Epidermal melanocyte (primary cell): ENCODE measurements at regions not wholly inside any gene's neighbourhood (a gene's known extent, or its start where the extent isn't known, plus 50 kb on each side); places are given as distances from the start of the nearest gene placed in this dataset.
"Not testable (repeated sequence)": the region's sequence is repeated elsewhere in the genome, so short reads cannot be mapped to it uniquely, and the experiment has no call there.

Experiments used
- DNase-seq: peaks from one replicate; pipeline ENCODE4 v3.0.0; 2011; ENCODE audit warnings: low spot score; ENCODE audit not compliant: insufficient read length

DNA sequence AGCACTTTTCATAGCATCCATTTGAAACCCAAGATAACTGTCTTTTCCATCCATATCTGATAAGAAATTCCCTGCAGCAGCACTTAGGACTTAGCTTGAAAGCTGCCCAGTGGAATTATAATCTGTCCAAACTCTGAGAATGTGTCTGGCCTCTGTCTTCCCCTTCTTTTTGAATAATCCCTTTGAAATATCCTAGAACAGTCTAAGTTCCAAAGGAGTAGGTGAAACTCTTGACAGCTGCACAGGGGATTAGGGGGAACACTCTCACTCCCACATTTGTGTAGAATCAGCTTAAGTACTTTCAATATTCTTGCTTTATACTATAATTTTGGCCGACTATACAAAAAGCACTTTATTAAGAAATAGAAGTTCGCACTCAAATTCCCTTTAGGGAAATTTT is 157.7 kb downstream of the PAPSS1 start:
- no peak for DNase-seq

DNA sequence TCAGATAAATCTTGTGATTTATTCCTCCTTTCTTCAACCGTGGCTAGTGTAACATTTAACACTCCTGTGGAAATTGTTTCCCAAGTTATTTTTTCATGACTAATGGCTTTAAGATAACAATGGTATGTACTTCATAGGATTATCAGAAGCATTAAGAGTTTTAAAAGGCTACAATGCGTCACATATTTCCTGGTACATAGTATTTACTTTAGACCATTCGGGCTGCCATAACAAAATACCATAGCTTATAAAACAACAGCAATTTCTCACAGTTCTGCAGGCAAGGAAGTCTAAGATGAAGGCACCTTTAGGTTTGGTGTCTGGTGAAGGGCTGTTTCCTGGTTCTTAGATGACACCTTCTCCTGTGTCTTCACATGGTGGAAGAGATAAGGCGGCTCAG is 158.6 kb downstream of the PAPSS1 start:
- DNase-seq = no peak

DNA sequence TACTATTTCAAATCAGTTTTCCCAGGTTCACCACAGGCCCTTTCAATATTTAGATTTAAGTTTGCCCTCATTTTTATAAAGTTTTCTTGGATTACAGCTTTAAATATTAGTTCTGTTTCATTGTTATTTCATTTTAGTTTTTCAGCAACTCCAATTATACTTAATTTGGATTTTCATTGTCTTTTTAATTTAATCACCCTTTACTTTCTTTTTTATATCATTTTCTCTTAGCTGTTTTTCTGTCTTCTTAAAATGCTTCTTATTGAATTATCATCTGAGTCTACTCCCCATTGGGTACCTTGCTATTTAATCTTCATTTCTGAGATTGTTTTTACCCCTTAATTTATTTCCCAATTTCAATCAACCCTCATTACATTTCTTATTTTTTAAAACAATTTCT is 160.4 kb downstream of the PAPSS1 start:
- no peak for DNase-seq

DNA sequence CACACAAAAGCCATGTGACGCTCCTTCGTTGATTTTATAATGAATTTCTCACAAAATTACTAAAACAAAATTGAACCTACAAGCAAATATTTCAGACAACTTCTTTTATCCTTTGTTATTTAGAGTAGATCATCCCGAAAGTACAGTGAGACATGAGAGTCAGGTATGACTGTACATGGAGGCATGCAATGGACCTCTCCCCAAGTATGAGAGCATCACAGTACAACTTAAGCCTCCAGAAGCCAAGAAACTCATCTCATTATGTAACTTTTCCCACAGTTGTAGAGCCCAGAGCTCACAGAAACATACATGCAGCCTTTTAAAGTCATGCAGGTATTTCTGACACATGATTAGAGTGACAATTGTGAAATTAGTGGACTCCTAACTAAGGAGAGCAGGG is 167.7 kb downstream of the PAPSS1 start:
- no peak for DNase-seq

DNA sequence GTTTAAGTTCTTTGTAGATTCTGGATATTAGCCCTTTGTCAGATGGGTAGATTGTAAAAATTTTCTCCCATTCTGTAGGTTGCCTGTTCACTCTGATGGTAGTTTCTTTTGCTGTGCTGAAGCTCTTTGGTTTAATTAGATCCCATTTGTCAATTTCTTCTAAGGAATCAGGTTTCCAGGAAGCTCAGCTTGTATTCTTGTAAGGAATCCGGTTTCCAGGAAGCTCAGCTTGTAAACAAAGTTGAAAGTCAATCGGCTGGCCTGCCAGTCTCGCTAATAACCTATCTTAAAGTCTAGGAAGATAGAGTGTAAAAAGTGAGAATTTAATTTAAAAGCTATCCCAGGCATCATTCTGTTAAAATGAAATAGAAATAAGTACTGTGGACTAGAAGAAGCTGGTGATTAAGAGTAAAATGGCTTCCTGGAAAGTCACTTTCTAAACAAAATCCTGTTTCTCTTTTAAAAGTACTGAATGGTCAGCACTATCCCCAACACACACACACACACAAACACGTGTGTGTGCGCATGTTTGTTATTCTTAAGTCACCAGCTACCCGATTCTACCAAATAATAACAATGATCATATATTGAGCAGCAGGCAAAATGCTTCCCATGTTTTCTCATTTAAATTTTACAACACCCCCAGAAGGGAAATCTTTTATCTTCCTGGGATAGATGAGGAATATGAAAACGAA is 171.7 kb downstream of the PAPSS1 start:
- DNase-seq = no peak

DNA sequence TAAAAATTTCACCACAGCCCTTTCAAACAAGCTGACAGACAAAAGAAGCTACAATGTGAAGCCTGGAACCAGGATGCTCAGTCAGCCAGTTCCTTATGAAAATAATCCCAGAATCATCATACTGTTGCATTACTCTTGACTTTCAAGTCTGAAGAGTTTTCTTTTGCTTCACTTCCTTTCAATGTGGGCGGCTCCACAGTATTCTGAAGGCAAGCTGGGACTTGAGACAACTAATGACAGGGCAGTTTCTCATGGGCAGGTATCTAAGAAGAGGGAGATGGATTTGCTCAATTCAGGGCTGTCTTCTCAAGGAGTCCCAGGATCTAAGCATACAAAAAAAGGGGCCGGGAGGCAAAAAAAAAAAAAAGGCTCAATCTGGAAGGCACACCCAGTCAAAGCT is 173.4 kb downstream of the PAPSS1 start:
- DNase-seq = no peak

DNA sequence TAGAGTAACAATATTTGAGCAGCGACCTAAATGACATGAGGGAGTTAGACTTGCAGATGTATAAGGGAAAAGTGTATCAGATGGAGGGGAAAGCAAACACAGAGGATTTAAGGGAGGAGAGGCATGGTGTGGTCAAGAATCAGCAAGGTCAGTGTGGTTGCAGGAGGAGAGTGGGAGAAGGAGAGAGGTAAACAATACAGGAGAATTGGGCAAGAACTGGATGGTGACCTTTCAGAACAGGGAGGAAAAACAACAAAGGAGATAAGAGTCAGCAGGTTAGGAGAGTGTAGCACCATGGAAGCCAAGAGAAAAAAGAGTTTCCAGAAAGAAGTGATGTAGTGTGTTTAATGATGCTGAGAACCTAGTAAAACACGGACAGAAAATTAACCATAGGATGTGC is 178.5 kb downstream of the PAPSS1 start:
- no peak for DNase-seq

DNA sequence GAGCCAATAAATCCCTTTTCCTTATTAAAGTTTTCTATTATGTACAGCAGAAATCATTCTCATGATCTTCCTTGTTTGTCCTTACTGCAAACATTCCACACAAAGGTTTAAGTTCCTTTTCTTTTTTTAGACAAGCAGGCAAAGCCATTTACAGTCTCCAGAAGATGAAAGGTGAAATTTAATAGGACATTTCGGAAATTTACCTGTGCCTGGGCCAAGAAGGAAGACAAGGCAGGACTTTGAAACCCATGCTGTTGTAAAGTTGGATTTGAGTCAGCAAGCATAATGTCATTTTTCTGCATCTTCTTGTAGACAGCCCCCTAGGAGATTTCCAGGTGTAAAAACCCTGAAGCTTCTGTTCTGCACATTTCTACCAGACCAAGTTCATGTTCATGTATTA is 188.1 kb downstream of the PAPSS1 start:
- no peak for DNase-seq

DNA sequence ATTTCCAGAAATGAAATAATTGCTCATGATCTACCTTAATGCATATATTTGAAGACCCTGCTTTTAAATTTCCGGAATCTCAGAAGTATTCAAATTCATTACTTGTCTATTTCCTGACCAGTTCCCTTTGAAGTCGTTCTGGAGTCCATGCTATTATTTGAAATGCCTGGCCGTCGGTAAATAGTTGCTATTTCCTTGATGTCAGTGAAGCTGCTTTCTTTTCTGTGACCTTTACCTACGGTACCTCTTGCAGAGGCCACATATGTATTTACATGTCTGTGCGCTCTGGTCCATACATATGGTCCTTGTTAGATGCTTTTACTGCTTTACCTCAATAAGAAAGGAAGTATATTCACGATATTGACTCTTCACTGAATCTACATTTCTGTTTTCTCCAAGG is 199.7 kb downstream of the PAPSS1 start:
- DNase-seq = no peak

DNA sequence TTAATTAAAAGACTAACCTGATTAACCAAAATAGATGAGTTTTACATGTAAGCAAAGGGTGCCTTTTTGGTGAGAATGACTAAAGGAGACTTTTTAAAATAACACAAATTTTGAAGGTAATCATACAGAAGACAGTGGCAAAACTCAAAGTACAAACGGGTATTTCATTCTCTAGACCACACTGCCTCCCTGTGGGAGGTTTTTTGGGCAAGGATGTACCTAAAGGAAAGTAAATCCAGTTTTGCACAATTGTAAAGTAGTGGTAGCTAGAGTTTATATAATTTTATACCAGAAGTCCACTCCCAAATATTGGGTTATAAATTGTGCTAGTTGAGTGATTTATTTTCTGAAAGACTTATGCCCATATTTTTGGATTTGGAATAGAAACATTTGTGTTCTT is 201.0 kb downstream of the PAPSS1 start:
- peak; percentile 18 for DNase-seq

DNA sequence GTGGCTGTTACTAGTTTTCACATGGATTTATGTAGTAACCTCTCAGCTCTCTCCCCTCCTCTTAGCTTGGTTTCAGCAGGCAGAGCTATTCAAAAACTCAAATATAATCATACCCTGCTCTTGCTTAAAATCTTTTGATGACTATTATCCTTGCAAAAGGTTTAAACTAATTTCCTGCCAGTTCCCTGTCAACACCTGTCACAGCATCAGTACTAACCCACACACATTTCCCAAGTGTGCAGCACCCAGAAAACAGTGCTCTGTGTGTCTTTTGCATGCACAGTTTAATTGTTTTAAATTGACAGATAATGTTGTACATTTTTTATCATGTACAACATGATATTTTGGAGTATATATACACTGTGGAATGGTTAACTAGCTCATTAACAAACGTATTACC is 202.0 kb downstream of the PAPSS1 start:
- no peak for DNase-seq

DNA sequence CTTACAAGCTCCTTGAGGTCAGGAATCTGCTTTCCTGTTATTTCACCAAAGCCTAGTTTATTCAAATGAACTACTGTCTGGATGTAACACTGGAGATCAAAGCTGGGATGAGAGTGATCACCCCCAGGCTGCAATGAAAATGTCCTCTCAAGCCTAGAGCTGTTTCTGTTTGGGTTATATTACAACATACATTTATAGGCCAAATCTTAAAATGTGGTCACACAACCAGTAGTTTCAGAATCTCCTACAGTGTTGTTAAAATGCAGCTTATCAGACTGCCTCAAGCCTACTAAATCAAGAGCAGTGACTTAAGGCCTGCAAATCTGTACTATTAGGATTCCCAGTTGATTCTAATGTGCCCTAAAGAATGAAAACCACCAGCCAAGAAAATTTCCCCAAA is 207.5 kb downstream of the PAPSS1 start:
- DNase-seq = no peak

DNA sequence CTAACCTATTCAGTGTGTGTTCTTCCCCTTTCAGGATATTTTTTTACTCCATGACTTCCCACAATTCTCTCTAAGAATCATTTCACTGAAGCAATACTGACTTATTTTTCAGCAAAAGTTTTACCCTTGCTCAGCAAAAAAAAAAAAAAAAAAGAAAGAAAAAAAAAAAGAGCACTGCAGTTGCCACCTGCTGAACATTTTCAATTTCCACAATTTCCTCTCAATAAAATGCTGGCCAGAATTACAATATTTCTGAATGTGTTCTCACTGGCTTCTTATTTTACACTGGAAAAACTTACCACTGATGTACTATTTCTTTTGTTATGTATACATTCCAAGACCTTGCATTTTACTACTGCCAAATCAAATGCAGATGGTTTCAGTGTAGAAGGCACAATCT is 210.4 kb downstream of the PAPSS1 start:
- no peak for DNase-seq

DNA sequence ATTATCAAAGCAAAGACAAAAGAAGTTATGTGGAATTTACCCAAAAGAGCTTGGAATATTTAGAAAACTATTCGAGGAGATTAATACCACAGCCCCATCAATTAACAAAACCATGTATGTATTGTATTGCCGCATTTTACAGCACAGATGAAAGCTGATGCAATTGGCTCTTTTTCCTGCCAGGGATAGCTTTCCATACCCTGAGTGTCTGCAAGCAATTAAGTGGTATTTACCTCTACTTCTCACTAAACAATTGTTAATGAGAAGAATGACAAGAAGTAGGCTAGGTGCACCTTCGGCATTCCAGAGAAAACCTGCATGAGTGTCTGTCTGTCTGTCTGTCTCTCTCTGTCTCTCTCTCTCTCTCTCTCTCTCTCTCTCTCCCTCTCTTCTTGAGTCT is 219.5 kb downstream of the PAPSS1 start:
- no peak for DNase-seq

DNA sequence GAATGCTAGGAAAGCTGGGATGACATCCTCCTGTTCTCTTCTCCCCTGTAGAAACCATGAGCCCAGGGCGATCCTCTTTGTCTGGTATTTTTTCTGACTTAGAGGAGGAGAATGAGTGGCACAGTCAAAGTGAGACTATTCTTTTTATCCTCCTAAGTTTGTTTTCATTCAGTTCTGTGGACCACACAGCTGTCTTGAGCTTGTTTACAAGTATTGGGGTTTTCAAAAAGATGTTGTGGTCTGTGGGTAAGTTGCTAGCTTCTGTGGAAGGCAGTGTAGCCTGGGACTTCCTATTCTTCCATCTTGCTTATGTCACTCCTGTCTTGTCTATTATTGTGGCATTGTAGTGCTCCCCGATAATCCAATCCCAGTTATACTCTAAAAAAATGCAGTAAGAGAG is 223.0 kb downstream of the PAPSS1 start:
- no peak for DNase-seq

DNA sequence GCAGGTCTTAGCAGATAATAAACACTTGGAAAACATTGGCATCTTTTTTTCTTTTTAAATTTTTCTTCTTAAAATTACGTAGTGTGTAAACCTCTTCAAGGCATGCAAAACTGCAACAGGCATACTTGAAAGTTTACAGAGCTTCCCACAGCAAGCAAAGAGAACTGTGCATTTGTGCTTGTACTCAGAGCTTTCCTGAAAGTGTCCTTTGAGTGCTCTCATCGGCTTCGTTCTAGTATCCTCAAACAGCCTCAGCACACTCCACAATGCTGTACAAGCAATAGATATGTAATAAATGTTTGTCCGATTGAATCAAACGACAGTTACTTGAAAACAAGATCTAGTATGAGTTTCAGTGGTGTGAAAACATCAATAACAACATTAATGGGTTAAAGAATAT is 227.5 kb downstream of the PAPSS1 start:
- DNase-seq = no peak

DNA sequence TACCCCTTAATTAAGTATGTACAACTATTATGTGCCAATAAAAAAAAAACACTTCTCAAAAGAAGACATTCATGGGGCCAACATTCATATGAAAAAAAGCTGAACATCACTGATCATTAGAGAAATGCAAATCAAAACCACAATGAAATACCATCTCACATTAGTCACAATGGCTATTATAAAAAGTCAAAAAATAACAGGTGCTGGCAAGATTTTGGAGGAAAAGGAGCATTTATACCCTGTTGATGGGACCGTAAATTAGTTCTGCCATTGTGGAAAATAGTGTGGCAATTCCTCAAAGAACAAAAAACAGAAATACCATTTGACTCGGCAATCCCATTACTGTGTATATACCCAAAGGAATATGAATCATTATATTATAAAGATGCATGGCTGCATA is 229.9 kb downstream of the PAPSS1 start:
- DNase-seq = no peak

DNA sequence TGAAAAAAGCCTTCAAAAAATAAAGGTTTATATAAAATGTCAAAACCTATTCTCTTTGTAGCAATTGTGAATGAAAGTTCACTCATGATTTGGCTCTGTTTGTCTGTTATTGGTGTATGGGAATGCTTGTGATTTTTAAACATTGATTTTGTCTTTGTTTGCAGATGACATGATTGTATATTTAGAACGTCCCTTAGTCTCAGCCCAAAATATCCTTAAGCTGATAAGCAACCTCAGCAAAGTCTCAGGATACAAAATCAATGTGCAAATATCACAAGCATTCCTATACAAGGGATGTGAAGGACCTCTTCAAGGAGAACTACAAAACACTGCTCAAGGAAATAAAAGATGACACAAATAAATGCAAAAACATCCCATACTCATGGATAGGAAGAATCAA is 236.4 kb downstream of the PAPSS1 start:
- not testable (repeated sequence) for DNase-seq

DNA sequence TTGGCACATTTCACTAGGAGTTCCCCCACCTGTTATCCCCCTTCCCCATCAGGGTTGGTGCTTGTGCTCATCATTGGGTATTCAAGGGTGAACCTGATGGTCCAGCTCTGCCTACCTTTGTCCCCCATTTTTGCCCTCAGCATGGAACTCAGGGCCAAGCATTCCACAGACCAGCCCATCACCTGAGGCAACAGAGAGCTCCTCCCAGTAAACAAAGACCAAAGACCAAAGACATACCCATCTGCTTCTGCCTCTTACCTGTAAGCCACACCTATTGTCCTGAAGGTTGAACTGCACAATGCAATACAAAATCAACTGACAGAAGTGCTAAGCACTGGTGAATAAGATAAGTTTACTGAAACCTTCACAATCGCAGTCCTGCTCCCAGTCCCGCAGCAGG is 237.5 kb downstream of the PAPSS1 start:
- no peak for DNase-seq

DNA sequence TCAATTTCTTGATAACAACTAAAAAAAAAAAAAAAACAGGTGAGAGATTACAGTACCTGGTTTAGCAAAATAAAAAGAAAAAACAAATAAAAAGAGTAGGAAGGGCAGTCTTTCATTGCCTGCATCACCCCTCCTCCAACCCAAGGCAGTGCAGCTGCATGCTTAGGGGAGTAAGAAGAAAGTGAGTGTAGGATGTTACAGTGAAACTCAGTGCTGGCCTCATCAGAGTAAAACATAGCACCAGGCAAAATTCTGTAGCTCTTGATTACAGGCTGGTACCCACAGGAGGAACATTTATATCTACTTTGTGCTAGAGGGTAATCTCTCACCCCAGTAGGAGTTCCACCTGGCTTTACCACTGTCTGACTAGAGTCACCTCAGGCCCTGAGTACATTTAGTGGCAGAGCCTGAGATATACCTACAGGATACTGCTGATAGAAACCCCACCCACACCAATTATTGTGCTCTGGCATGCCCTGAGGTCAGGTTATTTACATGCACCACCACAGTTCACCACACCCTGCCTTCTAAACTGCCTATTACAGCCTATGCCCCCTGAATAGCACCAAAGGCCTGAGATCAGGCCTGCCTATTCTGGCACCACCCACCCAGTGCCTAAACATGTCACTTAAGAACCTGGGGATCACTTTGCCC is 241.6 kb downstream of the PAPSS1 start:
- no peak for DNase-seq

DNA sequence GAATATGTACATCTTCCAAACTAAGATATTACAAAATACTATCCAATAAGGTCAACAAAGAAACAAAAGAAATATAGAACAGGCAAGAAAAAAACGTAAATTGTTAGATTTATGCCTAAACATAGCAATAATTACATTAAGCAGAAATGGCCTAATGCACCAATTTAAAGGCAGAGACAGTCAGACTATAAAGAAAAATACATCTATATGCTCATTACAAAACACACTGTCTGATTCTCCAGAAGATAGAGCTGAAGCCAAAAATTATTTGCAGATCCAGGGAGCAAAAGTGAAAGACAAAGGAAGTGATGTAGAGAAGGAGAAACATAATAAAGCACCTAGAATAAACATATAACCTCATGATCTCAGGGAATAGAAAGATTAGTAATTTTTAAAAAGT is 246.9 kb downstream of the PAPSS1 start:
- DNase-seq = no peak

DNA sequence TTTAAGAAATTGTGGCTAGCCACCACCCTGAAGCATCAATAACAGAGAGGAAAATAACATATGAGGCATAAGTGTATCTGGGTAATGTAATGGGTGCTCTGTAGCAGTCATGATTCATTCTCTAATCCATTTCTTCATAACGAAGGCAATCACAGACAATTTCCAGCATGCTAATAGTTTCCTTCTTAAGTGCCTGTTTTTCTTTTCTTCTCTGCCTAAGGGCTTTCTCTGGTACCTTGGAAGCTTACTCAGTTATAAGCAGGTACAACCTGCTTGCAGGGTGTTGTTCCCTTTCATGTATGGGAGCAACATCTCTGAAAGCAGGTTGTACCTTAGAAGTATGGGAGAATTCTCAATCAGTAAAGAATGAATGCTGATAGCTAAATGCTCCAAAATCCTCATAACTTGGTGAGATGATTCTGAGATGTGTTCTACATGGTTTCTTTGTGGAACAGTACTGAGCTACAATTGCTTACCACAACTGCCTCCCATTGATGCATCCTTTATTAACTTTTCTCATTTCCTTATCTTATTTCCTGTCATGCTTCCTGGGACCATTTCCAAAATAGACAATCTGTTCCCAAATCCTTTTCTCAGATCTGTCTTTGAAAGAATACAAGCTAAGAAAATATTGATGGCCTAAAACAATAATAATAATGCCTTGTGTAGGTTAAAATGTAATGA is 247.6 kb downstream of the PAPSS1 start:
- DNase-seq = no peak

DNA sequence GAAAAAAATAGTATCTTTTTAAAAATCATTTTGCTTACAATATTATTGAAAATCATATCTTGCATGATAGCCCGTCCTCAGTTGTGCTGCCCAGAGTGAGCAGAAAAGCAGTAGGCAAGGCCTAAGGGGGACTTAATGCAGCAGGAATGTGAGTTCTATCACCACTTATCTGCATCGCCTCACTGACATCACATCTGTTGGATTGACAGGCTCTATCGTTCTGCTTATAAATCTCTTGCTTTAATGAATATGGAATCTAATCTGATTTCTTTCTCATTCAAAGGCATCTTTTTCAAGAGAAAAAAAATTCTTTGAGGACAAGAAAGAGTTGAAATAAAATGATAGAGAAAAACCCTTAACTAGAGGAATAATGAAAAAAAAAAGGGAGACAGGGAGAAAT is 249.9 kb downstream of the PAPSS1 start:
- no peak for DNase-seq
